Right renal pelvis (tissue), 4 donors: ENCODE measurements at regions not wholly inside any gene's neighbourhood (a gene's known extent, or its start where the extent isn't known, plus 50 kb on each side); places are given as distances from the start of the nearest gene placed in this dataset.
"Not testable (repeated sequence)": the region's sequence is repeated elsewhere in the genome, so short reads cannot be mapped to it uniquely, and the experiment has no call there.

Experiments
- DNase-seq, 4 donors: peaks; one replicate each; pipeline ENCODE4 v3.0.0-alpha.2; 2013; ENCODE audit warnings: low read depth in 4 of 4, low spot score in 3 of 4, missing footprints in 1 of 4

- DNase-seq: no peak
Observed at GRCh38 chr6:1230689-1231605, 81.0 kb upstream of the FOXQ1 start.

GRCh38 chr6:1230281-1230680, 81.6 kb upstream of the FOXQ1 start:
- no peak for DNase-seq

- DNase-seq: no peak
Observed at GRCh38 chr6:1229808-1230207, 82.1 kb upstream of the FOXQ1 start.

GRCh38 chr6:1229301-1229700, 82.6 kb upstream of the FOXQ1 start:
- DNase-seq: no peak

GRCh38 chr6:1228754-1229191, 83.1 kb upstream of the FOXQ1 start:
- no peak for DNase-seq

GRCh38 chr6:1227935-1228753, 83.8 kb upstream of the FOXQ1 start:
- no peak for DNase-seq

- no peak for DNase-seq
Observed at GRCh38 chr6:1227600-1227934, 84.3 kb upstream of the FOXQ1 start.

- DNase-seq: no peak
Observed at GRCh38 chr6:1226277-1227099, 85.4 kb upstream of the FOXQ1 start.

GRCh38 chr6:1224514-1224913, 87.4 kb upstream of the FOXQ1 start:
- no peak for DNase-seq

- DNase-seq: no peak
Observed at GRCh38 chr6:1222728-1223595, 88.9 kb upstream of the FOXQ1 start.

- DNase-seq: no peak
Observed at GRCh38 chr6:1217396-1217795, 94.5 kb upstream of the FOXQ1 start.

GRCh38 chr6:1216488-1216974, 95.4 kb upstream of the FOXQ1 start:
- DNase-seq: no peak

- no peak for DNase-seq
Observed at GRCh38 chr6:1215884-1216487, 95.9 kb upstream of the FOXQ1 start.

- no peak for DNase-seq
Observed at GRCh38 chr6:1215023-1215422, 96.9 kb upstream of the FOXQ1 start.

- DNase-seq: no peak
Observed at GRCh38 chr6:1212919-1213318, 99.0 kb upstream of the FOXQ1 start.

GRCh38 chr6:1212138-1212537, 99.8 kb upstream of the FOXQ1 start:
- DNase-seq: not testable (repeated sequence)

- not testable (repeated sequence) for DNase-seq
Observed at GRCh38 chr6:1210631-1211030, 101.3 kb upstream of the FOXQ1 start.

- DNase-seq: no peak
Observed at GRCh38 chr6:1208876-1209275, 103.0 kb upstream of the FOXQ1 start.

GRCh38 chr6:1203546-1203945, 108.4 kb upstream of the FOXQ1 start:
- no peak for DNase-seq
